IMR-90 (cell line): ENCODE measurements at regions not wholly inside any gene's neighbourhood (a gene's known extent, or its start where the extent isn't known, plus 50 kb on each side); places are given as distances from the start of the nearest gene placed in this dataset.

Experiments used
- ATAC-seq: fragments of 200-7000 bp; cut with Tn5 transposase; 2 replicates; pipeline ENCODE4 v1.9.1; 2020; ENCODE audit warnings: low read depth, mild to moderate bottlenecking, moderate library complexity
- BruUV-seq: library from RNA; stranded (reverse); fragments of 400-500 nt; replicated peaks from 2 replicates; lab custom pipeline; 2021; lab: Mats Ljungman, UMichigan
- CTCF ChIA-PET: fragments of 300-600 bp; formaldehyde crosslinking; extraction: SDS; loops from one replicate; lab custom pipeline; 2021; ENCODE audit warnings: antibody characterized with exemption; lab: Yijun Ruan, JAX
- POLR2A ChIA-PET: fragments of 300-600 bp; sonication (Branson Sonifier 250); formaldehyde crosslinking; loops from one replicate; lab custom pipeline; 2022; ENCODE audit warnings: antibody characterized with exemption; ENCODE audit not compliant: unreplicated experiment; lab: Charles Lee
- DNase-seq: peaks from one replicate; pipeline ENCODE4 v3.0.0; 2013
- H2AFZ ChIP-seq: replicated peaks from 2 replicates; pipeline ENCODE3; 2013; ENCODE audit warnings: low read length, mild to moderate bottlenecking; ENCODE audit not compliant: poor library complexity
- H2AK5ac ChIP-seq: 2 replicates; pipeline ENCODE4 v1.6.1; 2013; ENCODE audit warnings: low read depth, low read length, inconsistent platforms
- H2AK9ac ChIP-seq: replicated peaks from 2 replicates; pipeline ENCODE3; 2013; ENCODE audit warnings: mild to moderate bottlenecking, low read depth, low read length, moderate library complexity; ENCODE audit not compliant: poor library complexity
- H2BK120ac ChIP-seq: 2 replicates; pipeline ENCODE4 v1.6.1; 2013; ENCODE audit warnings: low read depth, low read length, inconsistent platforms
- H2BK15ac ChIP-seq: 3 replicates; pipeline ENCODE4 v1.6.1; 2013; ENCODE audit warnings: low read depth, low read length, inconsistent platforms
- H2BK20ac ChIP-seq: 2 replicates; pipeline ENCODE4 v1.6.1; 2013; ENCODE audit warnings: low read depth, mild to moderate bottlenecking, inconsistent platforms, low read length, moderate library complexity
- H2BK5ac ChIP-seq: 2 replicates; pipeline ENCODE4 v1.6.1; 2013; ENCODE audit warnings: mild to moderate bottlenecking, low read depth, low read length, inconsistent platforms; ENCODE audit not compliant: poor library complexity, severe bottlenecking
- H3K14ac ChIP-seq: replicated peaks from 2 replicates; pipeline ENCODE4 v1.6.1; 2013; ENCODE audit warnings: low read depth, low read length, inconsistent platforms
- H3K18ac ChIP-seq: 2 replicates; pipeline ENCODE4 v1.6.1; 2013; ENCODE audit warnings: low read depth, low read length, control low read depth
- H3K23ac ChIP-seq: 2 replicates; pipeline ENCODE4 v1.6.1; 2013; ENCODE audit warnings: low read depth, low read length, inconsistent platforms
- H3K27ac ChIP-seq: 2 replicates; pipeline ENCODE4 v1.5.1; 2013; ENCODE audit warnings: mild to moderate bottlenecking, control low read depth, low read length; ENCODE audit not compliant: insufficient read depth
- H3K27me3 ChIP-seq: 2 replicates; pipeline ENCODE4 v1.6.1; 2013; ENCODE audit warnings: low read length; ENCODE audit not compliant: control insufficient read depth, insufficient read depth
- H3K36me3 ChIP-seq: 2 replicates; pipeline ENCODE4 v1.6.1; 2013; ENCODE audit warnings: low read length, mixed read lengths; ENCODE audit not compliant: control insufficient read depth, insufficient read depth
- H3K4ac ChIP-seq: 2 replicates; pipeline ENCODE4 v1.6.1; 2013; ENCODE audit warnings: low read depth, low read length, inconsistent platforms
- H3K4me1 ChIP-seq: 2 replicates; pipeline ENCODE4 v1.6.1; 2013; ENCODE audit warnings: low read length, mixed read lengths; ENCODE audit not compliant: control insufficient read depth, insufficient read depth
- H3K4me2 ChIP-seq: 2 replicates; pipeline ENCODE4 v1.6.1; 2013; ENCODE audit warnings: low read depth, mild to moderate bottlenecking, control low read depth, low read length, moderate library complexity
- H3K4me3 ChIP-seq: 2 replicates; pipeline ENCODE4 v1.5.1; 2013; ENCODE audit warnings: low read depth, mild to moderate bottlenecking, control low read depth, low read length, moderate library complexity; ENCODE audit not compliant: insufficient read depth
- H3K56ac ChIP-seq: 2 replicates; pipeline ENCODE4 v1.6.1; 2013; ENCODE audit warnings: low read length, inconsistent platforms; ENCODE audit not compliant: insufficient read depth; ENCODE audit errors: extremely low read depth
- H3K79me1 ChIP-seq, 2 experiments: 2 replicates each; pipeline ENCODE4 v1.6.1; 2013; ENCODE audit warnings: low read length in 2 of 2, inconsistent platforms in 1 of 2, low read depth in 1 of 2
- H3K9ac ChIP-seq: 2 replicates; pipeline ENCODE4 v1.6.1; 2013; ENCODE audit warnings: low read depth, low read length, control low read depth
- H3K9me1 ChIP-seq: 2 replicates; pipeline ENCODE4 v1.6.1; 2013; ENCODE audit warnings: low read length, inconsistent platforms; ENCODE audit not compliant: insufficient read depth
- H3K9me3 ChIP-seq: 2 replicates; pipeline ENCODE4 v1.6.1; 2013; ENCODE audit warnings: low read length; ENCODE audit not compliant: control insufficient read depth, insufficient read depth
- H4K20me1 ChIP-seq: 2 replicates; pipeline ENCODE4 v1.6.1; 2013; ENCODE audit warnings: low read length, inconsistent platforms; ENCODE audit not compliant: insufficient read depth
- H4K5ac ChIP-seq: 2 replicates; pipeline ENCODE4 v1.6.1; 2013; ENCODE audit warnings: mild to moderate bottlenecking, low read depth, low read length, control low read depth
- H4K8ac ChIP-seq, 2 experiments: 2 replicates each; pipeline ENCODE4 v1.6.1; 2013; ENCODE audit warnings: low read depth in 2 of 2, low read length in 2 of 2, control low read depth in 1 of 2, inconsistent platforms in 1 of 2
- H4K91ac ChIP-seq: 2 replicates; pipeline ENCODE4 v1.6.1; 2013; ENCODE audit warnings: low read depth, low read length, inconsistent platforms; ENCODE audit not compliant: insufficient read depth
- BHLHE40 ChIP-seq: fragments of 150-350 bp; IDR thresholded peaks from 2 replicates; pipeline ENCODE4 v1.6.1; 2016; ENCODE audit warnings: mild to moderate bottlenecking, low read depth, low read length
- CEBPB ChIP-seq: IDR thresholded peaks from 2 replicates; pipeline ENCODE4 v1.6.1; 2012; ENCODE audit warnings: low read depth, low read length, improper control_type of control experiment
- CHD1 ChIP-seq: IDR thresholded peaks from 2 replicates; pipeline ENCODE4 v1.6.1; 2012; ENCODE audit warnings: low read depth, low read length, improper control_type of control experiment
- FOS ChIP-seq: fragments of 150-350 bp; IDR thresholded peaks from 2 replicates; pipeline ENCODE4 v1.6.1; 2016; ENCODE audit warnings: low read depth, low read length
- MAFK ChIP-seq: IDR thresholded peaks from 2 replicates; pipeline ENCODE4 v1.6.1; 2012; ENCODE audit warnings: low read depth, low read length, improper control_type of control experiment
- MAZ ChIP-seq: IDR thresholded peaks from 2 replicates; pipeline ENCODE4 v1.6.1; 2012; ENCODE audit warnings: low read depth, mild to moderate bottlenecking, low read length, improper control_type of control experiment, moderate library complexity, borderline replicate concordance
- MXI1 ChIP-seq: IDR thresholded peaks from 2 replicates; pipeline ENCODE4 v1.6.1; 2012; ENCODE audit warnings: low read depth, mild to moderate bottlenecking, low read length, moderate library complexity, borderline replicate concordance
- NFE2L2 ChIP-seq: fragments of 150-350 bp; IDR thresholded peaks from 2 replicates; pipeline ENCODE4 v1.6.1; 2016; ENCODE audit warnings: low read depth, mild to moderate bottlenecking, low read length
- POLR2A ChIP-seq: IDR thresholded peaks from 2 replicates; pipeline ENCODE4 v1.6.1; 2012; ENCODE audit warnings: mild to moderate bottlenecking, low read depth, low read length
- RAD21 ChIP-seq: IDR thresholded peaks from 2 replicates; pipeline ENCODE4 v1.6.1; 2012; ENCODE audit warnings: low read length, improper control_type of control experiment
- RCOR1 ChIP-seq: IDR thresholded peaks from 2 replicates; pipeline ENCODE4 v1.6.1; 2012; ENCODE audit warnings: mild to moderate bottlenecking, low read length, improper control_type of control experiment; ENCODE audit not compliant: insufficient replicate concordance
- RFX5 ChIP-seq: IDR thresholded peaks from 2 replicates; pipeline ENCODE4 v1.8.0; 2012; ENCODE audit warnings: low read depth, mild to moderate bottlenecking, low read length, moderate library complexity
- SMC3 ChIP-seq: fragments of 150-350 bp; IDR thresholded peaks from 2 replicates; pipeline ENCODE4 v1.6.1; 2016; ENCODE audit warnings: low read depth, mild to moderate bottlenecking, antibody characterized with exemption, low read length, moderate library complexity
- WGBS, 2 experiments: methylation state at CpG; one replicate each; pipeline versions ENCODE4 v1.1.5 to v1.1.7; 2013; ENCODE audit warnings: missing lambda C conversion rate in 2 of 2; ENCODE audit not compliant: insufficient read length in 1 of 2; ENCODE audit errors: extremely low coverage in 2 of 2; 5-methylcytosine and 5-hydroxymethylcytosine counted together
- dilution Hi-C: fragments of 300-500 bp; cut with HindIII; formaldehyde crosslinking; loops from one replicate; pipeline ENCODE4 v1.14.3; 2018; ENCODE audit warnings: low sequenced_read_pairs; ENCODE audit not compliant: unreplicated experiment
- in situ Hi-C: fragments of 300-500 bp; cut with MboI; formaldehyde crosslinking; loops from 3 replicates; pipeline ENCODE4 v1.14.3; 2019; ENCODE audit warnings: low sequenced_read_pairs, inconsistent platforms, mixed read lengths
- intact Hi-C: fragments of 100-400 bp; cut with micrococcal nuclease; formaldehyde crosslinking; loops from 2 replicates; pipeline ENCODE4 v1.10.0; 2022
- TF ChIP-seq, protein P1 (sequence below): fragments of 150-350 bp; IDR thresholded peaks from 2 replicates; pipeline ENCODE4 v1.6.1; 2017; ENCODE audit warnings: mild to moderate bottlenecking, antibody characterized with exemption, low read length, low read depth
- TF ChIP-seq, protein P2 (sequence below): conservative IDR thresholded peaks from 2 replicates; pipeline ENCODE4 v1.5.1; 2012; ENCODE audit warnings: mild to moderate bottlenecking, low read depth, low read length, improper control_type of control experiment
- TF ChIP-seq, protein P3 (sequence below): fragments of 150-350 bp; IDR thresholded peaks from 2 replicates; pipeline ENCODE4 v1.6.1; 2016; ENCODE audit warnings: low read depth, mild to moderate bottlenecking, low read length, moderate library complexity, borderline replicate concordance

DNA sequence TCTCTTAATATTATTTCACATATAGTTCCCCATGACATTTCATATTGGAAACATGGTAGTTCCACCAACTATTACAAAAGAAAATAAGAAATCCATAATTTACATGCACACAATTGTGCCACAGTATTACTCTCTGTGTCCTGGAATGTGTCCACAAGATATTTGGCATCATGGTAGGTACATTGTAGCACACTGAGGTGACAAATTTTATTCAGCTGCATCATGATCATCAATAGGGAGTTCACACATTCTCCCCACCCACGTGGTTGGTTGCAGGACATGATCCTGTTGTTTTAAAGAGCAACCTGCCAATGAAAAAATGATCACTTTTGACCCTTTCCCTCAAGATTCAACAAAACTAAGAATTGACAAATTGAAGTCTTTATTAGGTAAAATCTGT lies 67.1 kb upstream of the HECTD2 start:
- Histone ChIP-seq H3K9ac (no peak overlapping the region), H3K4me1 (peaks cover 8% of the 10 kb centered on the region), H4K91ac (no peak overlapping the region; the same call in 1 of the 2 replicates), H3K27ac (no peak overlapping the region), H2BK5ac (no peak overlapping the region), H3K4me2 (no peak overlapping the region), H4K8ac (no peak overlapping the region), H3K9me1 (peaks cover 3% of the 10 kb centered on the region), H2AFZ (no peak overlapping the region), H2AK9ac (no peak overlapping the region), H3K56ac (no peak overlapping the region), H4K5ac (no peak overlapping the region), H3K23ac (no peak overlapping the region), H2BK15ac (no peak overlapping the region; the same call in 2 of the 3 replicates), H3K79me1 (no peaks in the 10 kb centered on the region), H3K36me3 (no peaks in the 10 kb centered on the region), H2AK5ac (no peak overlapping the region), H2BK20ac (no peak overlapping the region), H2BK120ac (no peak overlapping the region), H3K14ac (no peak overlapping the region), H3K9me3 (no peaks in the 10 kb centered on the region), H4K20me1 (no peaks in the 10 kb centered on the region), H3K18ac (no peak overlapping the region), H3K4ac (no peak overlapping the region), H3K27me3 (no peaks in the 10 kb centered on the region; the same call in 1 of the 2 replicates), H3K4me3 (no peak overlapping the region)
- dilution Hi-C loops (no loop called here), in situ Hi-C loops (no loop called here), intact Hi-C loops (no loop called here)
- ATAC-seq = no peak
- DNase-seq = no peak
- CTCF ChIA-PET = no interaction called here
- POLR2A ChIA-PET = no interaction called here
- WGBS, 2 experiments = no CpG with 5 or more reads among the region's 1 CpG
- no peak for TF ChIP-seq NFE2L2
- TF ChIP-seq, protein P1, sequence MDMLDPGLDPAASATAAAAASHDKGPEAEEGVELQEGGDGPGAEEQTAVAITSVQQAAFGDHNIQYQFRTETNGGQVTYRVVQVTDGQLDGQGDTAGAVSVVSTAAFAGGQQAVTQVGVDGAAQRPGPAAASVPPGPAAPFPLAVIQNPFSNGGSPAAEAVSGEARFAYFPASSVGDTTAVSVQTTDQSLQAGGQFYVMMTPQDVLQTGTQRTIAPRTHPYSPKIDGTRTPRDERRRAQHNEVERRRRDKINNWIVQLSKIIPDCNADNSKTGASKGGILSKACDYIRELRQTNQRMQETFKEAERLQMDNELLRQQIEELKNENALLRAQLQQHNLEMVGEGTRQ = no peak
- TF ChIP-seq, protein P2, sequence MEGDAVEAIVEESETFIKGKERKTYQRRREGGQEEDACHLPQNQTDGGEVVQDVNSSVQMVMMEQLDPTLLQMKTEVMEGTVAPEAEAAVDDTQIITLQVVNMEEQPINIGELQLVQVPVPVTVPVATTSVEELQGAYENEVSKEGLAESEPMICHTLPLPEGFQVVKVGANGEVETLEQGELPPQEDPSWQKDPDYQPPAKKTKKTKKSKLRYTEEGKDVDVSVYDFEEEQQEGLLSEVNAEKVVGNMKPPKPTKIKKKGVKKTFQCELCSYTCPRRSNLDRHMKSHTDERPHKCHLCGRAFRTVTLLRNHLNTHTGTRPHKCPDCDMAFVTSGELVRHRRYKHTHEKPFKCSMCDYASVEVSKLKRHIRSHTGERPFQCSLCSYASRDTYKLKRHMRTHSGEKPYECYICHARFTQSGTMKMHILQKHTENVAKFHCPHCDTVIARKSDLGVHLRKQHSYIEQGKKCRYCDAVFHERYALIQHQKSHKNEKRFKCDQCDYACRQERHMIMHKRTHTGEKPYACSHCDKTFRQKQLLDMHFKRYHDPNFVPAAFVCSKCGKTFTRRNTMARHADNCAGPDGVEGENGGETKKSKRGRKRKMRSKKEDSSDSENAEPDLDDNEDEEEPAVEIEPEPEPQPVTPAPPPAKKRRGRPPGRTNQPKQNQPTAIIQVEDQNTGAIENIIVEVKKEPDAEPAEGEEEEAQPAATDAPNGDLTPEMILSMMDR = no peak
- no peak for TF ChIP-seq MAFK
- TF ChIP-seq BHLHE40 = no peak
- no peak for TF ChIP-seq RFX5
- no peak for TF ChIP-seq FOS
- no peak for TF ChIP-seq MXI1
- TF ChIP-seq CEBPB = no peak
- TF ChIP-seq, protein P3, sequence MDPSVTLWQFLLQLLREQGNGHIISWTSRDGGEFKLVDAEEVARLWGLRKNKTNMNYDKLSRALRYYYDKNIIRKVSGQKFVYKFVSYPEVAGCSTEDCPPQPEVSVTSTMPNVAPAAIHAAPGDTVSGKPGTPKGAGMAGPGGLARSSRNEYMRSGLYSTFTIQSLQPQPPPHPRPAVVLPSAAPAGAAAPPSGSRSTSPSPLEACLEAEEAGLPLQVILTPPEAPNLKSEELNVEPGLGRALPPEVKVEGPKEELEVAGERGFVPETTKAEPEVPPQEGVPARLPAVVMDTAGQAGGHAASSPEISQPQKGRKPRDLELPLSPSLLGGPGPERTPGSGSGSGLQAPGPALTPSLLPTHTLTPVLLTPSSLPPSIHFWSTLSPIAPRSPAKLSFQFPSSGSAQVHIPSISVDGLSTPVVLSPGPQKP = no peak
- TF ChIP-seq SMC3 = no peak
- TF ChIP-seq RCOR1 = no peak
- no peak for TF ChIP-seq CHD1
- no peak for TF ChIP-seq POLR2A
- no peak for TF ChIP-seq RAD21
- TF ChIP-seq MAZ = no peak
- no TSS peak for BruUV-seq
